Suprapubic skin (tissue), 4 donors: ENCODE measurements at regions not wholly inside any gene's neighbourhood (a gene's known extent, or its start where the extent isn't known, plus 50 kb on each side); places are given as distances from the start of the nearest gene placed in this dataset.
"Not testable (repeated sequence)": the region's sequence is repeated elsewhere in the genome, so short reads cannot be mapped to it uniquely, and the experiment has no call there.

Experiments
- DNase-seq, 2 donors: peaks; one replicate each; pipeline ENCODE4 v3.0.0-alpha.2; 2019; ENCODE audit warnings: low spot score in 2 of 2
- H3K27ac ChIP-seq: fragments of 200-600 bp; sonication (generic); one replicate; pipeline ENCODE4 v1.5.1; 2019
- H3K27me3 ChIP-seq: fragments of 200-600 bp; sonication (generic); one replicate; pipeline ENCODE4 v1.5.1; 2019
- H3K36me3 ChIP-seq: fragments of 200-600 bp; sonication (generic); one replicate; pipeline ENCODE4 v1.5.1; 2019
- H3K4me1 ChIP-seq: fragments of 200-600 bp; sonication (generic); one replicate; pipeline ENCODE4 v1.5.1; 2019
- H3K4me3 ChIP-seq: fragments of 200-600 bp; sonication (generic); one replicate; pipeline ENCODE4 v1.5.1; 2019; ENCODE audit warnings: mild to moderate bottlenecking
- H3K9me3 ChIP-seq: fragments of 200-600 bp; sonication (generic); one replicate; pipeline ENCODE4 v1.5.1; 2019
- CTCF ChIP-seq, 2 donors: fragments of 200-600 bp in 1 of 2; fragments of 450-650 bp in 1 of 2; sonication (generic) in 1 of 2; IDR thresholded peaks; one replicate each; pipeline ENCODE4 v1.5.1; 2016 to 2019; ENCODE audit warnings: antibody characterized with exemption in 2 of 2, mild to moderate bottlenecking in 1 of 2, moderate library complexity in 1 of 2
- EP300 ChIP-seq: sonication (generic); formaldehyde crosslinking; IDR thresholded peaks from one replicate; pipeline ENCODE4 v1.6.1; 2017; ENCODE audit warnings: antibody characterized with exemption
- POLR2A ChIP-seq, 2 donors: fragments of 450-650 bp; IDR thresholded peaks; one replicate each; pipeline ENCODE4 v1.6.1; 2017; ENCODE audit warnings: antibody characterized with exemption in 2 of 2, mild to moderate bottlenecking in 2 of 2, moderate library complexity in 2 of 2
- POLR2AphosphoS5 ChIP-seq, 3 donors: sonication (generic); formaldehyde crosslinking; IDR thresholded peaks; one replicate each; pipeline ENCODE4 v1.6.1; 2017; ENCODE audit warnings: antibody characterized with exemption in 3 of 3
- WGBS: methylation state at CpG from one replicate; pipeline ENCODE4 v1.1.5; 2018; 5-methylcytosine and 5-hydroxymethylcytosine counted together

- no peak for TF ChIP-seq POLR2A (IDR thresholded peaks at IDR 0.05)
- TF ChIP-seq POLR2AphosphoS5 (IDR thresholded peaks at IDR 0.05) = no peak
- no peak for TF ChIP-seq EP300
- no peak for TF ChIP-seq CTCF (IDR thresholded peaks at IDR 0.05)
- no peak overlapping the region for H3K27ac ChIP-seq
- 83% methylated on average over 3 of the region's 3 CpGs for WGBS
- H3K27me3 ChIP-seq = no peaks in the 10 kb centered on the region
- H3K36me3 ChIP-seq = no peaks in the 10 kb centered on the region
- no peaks in the 10 kb centered on the region for H3K9me3 ChIP-seq
- H3K4me1 ChIP-seq = no peaks in the 10 kb centered on the region
- H3K4me3 ChIP-seq = no peak overlapping the region
- no peak for DNase-seq
These were observed 1125.0 kb upstream of the FAM98A start for GRCh38 chr2:34724107-34724506.

GRCh38 chr2:34723683-34724082 is 1124.6 kb upstream of the FAM98A start:
- Histone ChIP-seq H3K27ac (no peak overlapping the region), H3K36me3 (no peaks in the 10 kb centered on the region), H3K27me3 (no peaks in the 10 kb centered on the region), H3K4me1 (no peaks in the 10 kb centered on the region), H3K4me3 (no peak overlapping the region), H3K9me3 (no peaks in the 10 kb centered on the region)
- TF ChIP-seq POLR2AphosphoS5 (IDR thresholded peaks at IDR 0.05) = no peak
- WGBS = 74% methylated on average over 1 of the region's 1 CpG
- DNase-seq = no peak

- no peaks in the 10 kb centered on the region for H3K27me3 ChIP-seq
- no peaks in the 10 kb centered on the region for H3K9me3 ChIP-seq
- TF ChIP-seq POLR2A (IDR thresholded peaks at IDR 0.05) = no peak
- no peak for TF ChIP-seq EP300
- TF ChIP-seq POLR2AphosphoS5 (IDR thresholded peaks at IDR 0.05) = no peak
- TF ChIP-seq CTCF (IDR thresholded peaks at IDR 0.05) = no peak
- DNase-seq = no peak
- H3K4me1 ChIP-seq = no peaks in the 10 kb centered on the region
- no peak overlapping the region for H3K27ac ChIP-seq
- H3K4me3 ChIP-seq = no peak overlapping the region
- H3K36me3 ChIP-seq = no peaks in the 10 kb centered on the region
- 75% methylated on average over 7 of the region's 7 CpGs for WGBS
These were observed 1120.1 kb upstream of the FAM98A start for GRCh38 chr2:34719206-34719605.

GRCh38 chr2:34705551-34706247 is 1106.6 kb upstream of the FAM98A start:
- Histone ChIP-seq H3K4me1 (no peaks in the 10 kb centered on the region), H3K36me3 (no peaks in the 10 kb centered on the region), H3K9me3 (no peaks in the 10 kb centered on the region), H3K4me3 (no peak overlapping the region), H3K27ac (no peak overlapping the region), H3K27me3 (no peaks in the 10 kb centered on the region)
- no peak for TF ChIP-seq CTCF (IDR thresholded peaks at IDR 0.05)
- TF ChIP-seq POLR2AphosphoS5 (IDR thresholded peaks at IDR 0.05) = no peak
- no peak for TF ChIP-seq EP300
- no peak for TF ChIP-seq POLR2A (IDR thresholded peaks at IDR 0.05)
- no peak for DNase-seq
- WGBS = 73% methylated on average over 6 of the region's 6 CpGs

- DNase-seq = no peak
- H3K27ac ChIP-seq = no peak overlapping the region
- WGBS = 43% methylated on average over 2 of the region's 2 CpGs
- no peaks in the 10 kb centered on the region for H3K4me1 ChIP-seq
- H3K27me3 ChIP-seq = no peaks in the 10 kb centered on the region
- H3K36me3 ChIP-seq = no peaks in the 10 kb centered on the region
- no peak for TF ChIP-seq CTCF (IDR thresholded peaks at IDR 0.05)
- TF ChIP-seq EP300 = no peak
- no peak for TF ChIP-seq POLR2AphosphoS5 (IDR thresholded peaks at IDR 0.05)
- no peak for TF ChIP-seq POLR2A (IDR thresholded peaks at IDR 0.05)
- H3K4me3 ChIP-seq = no peak overlapping the region
- H3K9me3 ChIP-seq = no peaks in the 10 kb centered on the region
These were observed 1104.2 kb upstream of the FAM98A start for GRCh38 chr2:34703292-34703691.

- not testable (repeated sequence) for H3K4me3 ChIP-seq, H3K27me3 ChIP-seq, H3K36me3 ChIP-seq, H3K4me1 ChIP-seq, DNase-seq, H3K9me3 ChIP-seq, H3K27ac ChIP-seq
- WGBS = 81% methylated on average over 6 of the region's 6 CpGs
These were observed 1103.3 kb upstream of the FAM98A start for GRCh38 chr2:34702391-34702790.

- not testable (repeated sequence) for H3K36me3 ChIP-seq, H3K27ac ChIP-seq, DNase-seq, H3K4me1 ChIP-seq, H3K9me3 ChIP-seq, H3K27me3 ChIP-seq, H3K4me3 ChIP-seq
- WGBS = 93% methylated on average over 12 of the region's 12 CpGs
These were observed 1078.5 kb upstream of the FAM98A start for GRCh38 chr2:34677591-34677990.

GRCh38 chr2:34677119-34677531 is 1078.0 kb upstream of the FAM98A start:
- not testable (repeated sequence) for H3K27me3 ChIP-seq, H3K36me3 ChIP-seq, H3K9me3 ChIP-seq, H3K4me1 ChIP-seq, DNase-seq, H3K4me3 ChIP-seq, H3K27ac ChIP-seq
- WGBS = 74% methylated on average over 3 of the region's 3 CpGs
